ENCODE measurements at regions not wholly inside any gene's neighbourhood (a gene's known extent, or its start where the extent isn't known, plus 50 kb on each side); places are given as distances from the start of the nearest gene placed in this dataset.

DNA sequence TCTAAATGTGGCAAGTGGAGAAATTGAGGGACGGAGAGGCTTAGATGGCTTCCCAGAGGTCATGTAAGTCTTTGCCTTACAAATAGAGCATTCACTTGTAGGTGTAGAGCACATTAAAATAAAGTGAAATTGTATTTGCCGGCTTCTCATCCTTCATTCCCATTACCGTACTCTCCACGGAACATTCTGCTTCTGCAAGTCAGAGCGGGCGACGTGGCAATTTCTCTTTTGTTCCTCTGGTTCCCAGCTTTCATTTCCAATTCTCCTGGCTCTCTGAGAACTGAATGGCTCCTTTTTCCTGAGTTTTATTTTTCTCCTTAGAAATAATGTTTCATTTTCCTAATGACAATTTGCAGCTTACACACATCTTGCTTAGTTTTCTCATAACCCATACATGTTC, 51.3 kb upstream of the PFKP start:
- no peak for DNase-seq (ENCODE audit: low spot score)

- DNase-seq (ENCODE audit: low spot score): no peak
Observed at GRCh38 chr10:3014968-3015367, 52.4 kb upstream of the PFKP start.

DNA sequence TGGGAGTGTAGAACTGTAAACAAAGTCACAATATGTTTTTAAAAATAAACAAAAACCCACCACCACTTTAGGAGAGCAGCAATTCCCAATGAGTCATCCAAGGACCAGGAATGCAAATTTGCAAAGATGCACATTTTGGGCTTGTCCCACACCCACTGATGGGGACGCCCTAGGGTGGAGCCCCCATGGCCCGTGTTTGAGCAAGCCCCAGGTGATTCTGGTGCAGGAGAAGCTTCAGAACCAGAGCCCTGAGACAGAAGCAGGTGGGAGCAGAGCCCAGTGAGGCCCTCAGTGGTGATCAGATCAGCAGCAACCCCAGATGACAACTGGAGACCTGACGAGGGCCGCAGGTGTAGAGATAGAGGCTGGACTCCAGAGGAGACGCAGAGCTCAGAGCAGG, 55.1 kb upstream of the PFKP start:
- DNase-seq (ENCODE audit: low spot score): no peak

DNA sequence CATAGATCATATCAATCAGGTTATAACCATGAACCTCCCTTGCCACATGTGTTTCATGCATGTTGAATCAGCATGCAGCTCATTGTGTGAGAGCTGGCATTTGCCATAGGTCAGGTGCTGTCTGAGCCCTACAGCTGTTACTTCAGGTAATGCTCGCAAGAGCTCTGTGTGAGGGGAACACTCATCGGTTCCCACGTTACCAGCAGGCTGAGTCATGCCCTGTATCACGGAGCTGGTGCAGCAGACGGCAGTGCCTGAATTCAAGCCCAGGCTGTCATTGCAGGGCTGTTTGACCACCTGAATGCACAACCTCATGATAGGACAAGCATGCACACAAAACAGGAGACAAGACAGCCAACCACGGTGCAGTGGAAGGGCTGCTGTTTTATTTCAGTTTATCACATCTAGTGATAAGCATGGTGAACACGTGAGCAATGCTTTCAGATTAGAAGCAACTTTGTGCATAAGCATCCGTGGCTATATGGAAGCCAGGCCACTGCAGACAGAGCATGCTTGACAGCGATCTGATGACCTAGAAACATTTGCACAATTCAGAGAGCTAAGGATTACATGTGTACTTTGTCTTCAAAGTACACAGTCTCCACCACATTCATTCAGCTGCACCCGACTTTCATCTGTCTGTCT, 56.4 kb upstream of the PFKP start:
- peak; percentile 23 for DNase-seq (ENCODE audit: low spot score)

DNA sequence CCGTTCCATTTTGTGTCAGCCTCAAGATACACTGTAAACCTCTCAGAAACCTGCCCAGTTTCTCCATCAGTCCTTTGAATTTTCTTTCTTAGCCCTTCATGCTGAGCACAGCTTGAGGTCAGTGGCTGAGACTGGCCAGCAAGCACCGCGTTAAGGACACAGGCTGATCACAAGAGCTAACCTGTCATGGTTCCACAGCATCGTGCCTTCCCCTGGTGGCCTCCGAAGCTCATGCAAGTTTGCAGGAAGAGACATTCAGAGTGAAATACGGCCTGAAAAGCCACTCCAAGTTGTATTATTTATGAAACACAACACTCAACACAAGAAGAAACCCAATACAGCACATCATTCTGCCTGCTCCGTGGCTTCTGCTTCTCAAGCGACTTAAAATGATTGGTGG, 57.0 kb upstream of the PFKP start:
- no peak for DNase-seq (ENCODE audit: low spot score)

- no peak for DNase-seq (ENCODE audit: low spot score)
Observed at GRCh38 chr10:3009341-3009740, 58.0 kb upstream of the PFKP start.

- DNase-seq (ENCODE audit: low spot score): no peak
Observed at GRCh38 chr10:3008518-3009195, 58.7 kb upstream of the PFKP start.

- no peak for DNase-seq (ENCODE audit: low spot score)
Observed at GRCh38 chr10:3006607-3007006, 60.7 kb upstream of the PFKP start.

GRCh38 chr10:3006093-3006492, 61.3 kb upstream of the PFKP start:
- no peak for DNase-seq (ENCODE audit: low spot score)

DNA sequence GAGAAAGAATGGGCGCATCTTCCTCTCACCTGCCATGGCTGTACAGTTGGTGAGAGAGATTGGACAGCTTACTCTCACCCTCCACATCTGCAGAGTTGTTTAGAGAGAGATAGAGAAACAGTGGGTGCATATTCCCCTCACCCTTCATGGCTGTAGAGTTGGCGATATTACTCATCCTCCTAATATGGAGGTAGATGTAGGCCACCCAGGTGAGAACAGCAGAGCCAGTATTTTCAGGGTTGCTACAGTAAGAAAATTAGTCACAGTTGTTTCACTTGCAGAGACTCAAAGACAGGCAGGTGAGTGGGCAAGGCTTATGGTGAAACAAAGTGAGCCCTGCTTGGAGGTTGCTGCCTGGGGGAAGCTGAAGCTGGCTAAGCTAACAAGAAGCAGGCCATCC, 65.0 kb upstream of the PFKP start:
- DNase-seq (ENCODE audit: low spot score): no peak

GRCh38 chr10:3000048-3000447, 67.3 kb upstream of the PFKP start:
- DNase-seq (ENCODE audit: low spot score): no peak

- DNase-seq (ENCODE audit: low spot score): no peak
Observed at GRCh38 chr10:2994221-2994961, 73.0 kb upstream of the PFKP start.

- no peak for DNase-seq (ENCODE audit: low spot score)
Observed at GRCh38 chr10:2993636-2994035, 73.7 kb upstream of the PFKP start.

DNA sequence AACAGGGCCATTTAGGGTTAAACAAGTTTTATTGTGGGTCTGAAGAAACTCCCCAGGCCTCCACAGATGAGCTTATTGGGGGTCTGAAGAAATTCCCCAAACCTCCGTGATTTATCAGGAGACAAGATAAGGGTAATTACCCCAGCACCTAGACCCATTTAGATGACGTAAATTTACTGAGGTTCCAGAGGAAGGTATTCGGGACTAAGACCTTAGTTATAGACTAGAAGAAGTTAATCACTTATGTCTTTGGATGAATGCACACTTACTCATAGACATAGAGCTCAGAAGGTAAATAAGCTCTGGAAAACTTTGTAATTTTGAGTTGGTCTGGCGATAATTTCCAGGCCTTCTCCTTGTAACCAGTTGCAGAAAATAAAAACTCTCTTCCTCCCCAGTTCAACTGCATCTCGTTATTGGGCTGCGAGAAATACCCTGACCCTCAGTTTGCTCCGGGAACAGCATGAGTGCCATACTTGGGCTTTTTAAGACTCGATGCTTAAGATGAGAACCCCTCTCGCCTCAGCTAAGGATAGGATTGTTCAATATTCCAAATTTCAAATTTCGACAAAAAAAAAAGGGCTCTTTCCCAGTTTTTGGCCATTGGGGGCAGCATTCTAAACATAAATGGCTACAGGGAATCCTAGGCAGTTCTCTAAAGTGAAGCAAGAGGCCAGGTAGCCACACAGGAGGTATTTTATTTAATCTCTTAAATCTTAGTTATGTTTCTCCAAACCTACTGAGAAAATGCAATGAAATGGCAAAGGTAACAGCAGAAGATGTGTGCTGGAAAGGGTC, 74.7 kb upstream of the PFKP start:
- DNase-seq (ENCODE audit: low spot score): no peak

DNA sequence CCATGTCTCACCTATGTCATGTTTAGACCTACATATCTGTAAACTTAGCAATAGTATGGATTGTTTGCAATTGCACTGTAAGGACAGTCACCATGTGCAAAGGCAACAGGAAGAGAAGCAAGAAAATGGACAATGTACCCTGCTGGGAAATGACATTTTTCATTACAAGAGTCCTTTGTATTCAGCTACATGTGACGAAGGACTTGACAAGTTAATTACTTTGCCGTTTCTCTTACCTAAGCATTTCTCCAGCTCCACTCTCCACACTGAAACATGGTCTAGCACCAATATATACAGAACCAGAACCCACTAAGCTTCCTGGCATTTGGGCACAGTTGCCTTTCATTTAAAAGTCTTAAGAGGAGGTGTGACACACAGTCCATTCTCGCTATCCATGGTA, 76.6 kb upstream of the PFKP start:
- DNase-seq (ENCODE audit: low spot score): no peak

- no peak for DNase-seq (ENCODE audit: low spot score)
Observed at GRCh38 chr10:2989292-2989947, 77.9 kb upstream of the PFKP start.

DNA sequence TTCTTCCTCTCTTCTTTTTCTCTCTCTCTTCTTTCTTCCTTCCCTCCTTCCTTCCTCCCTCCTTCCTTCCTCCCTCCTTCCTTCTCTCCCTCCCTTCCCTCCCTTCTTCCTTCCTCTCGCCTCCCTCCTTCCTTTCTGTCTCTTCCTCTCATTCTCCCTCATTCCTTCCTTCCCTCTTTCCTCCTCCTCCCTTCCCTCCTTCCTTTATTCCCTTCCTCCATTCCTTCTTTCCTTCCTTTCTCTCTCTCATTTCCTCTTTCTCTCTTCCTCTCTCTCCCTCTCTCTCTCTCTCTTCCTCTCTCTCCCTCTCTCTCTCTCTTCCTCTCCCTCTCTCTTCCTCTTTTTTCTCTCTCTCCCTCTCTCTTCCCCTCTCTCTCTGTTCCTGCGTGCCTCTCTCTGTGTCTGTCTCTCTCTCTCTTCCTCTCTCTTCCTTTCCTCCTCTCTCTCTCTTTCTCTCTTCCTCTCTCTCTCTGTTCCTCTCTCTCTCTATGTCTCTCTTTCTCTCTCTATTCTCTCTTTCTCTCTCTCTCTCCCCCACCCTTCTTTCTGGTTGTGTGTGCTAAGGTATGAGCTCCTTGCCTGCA, 80.1 kb upstream of the PFKP start:
- no peak for DNase-seq (ENCODE audit: low spot score)

- DNase-seq (ENCODE audit: low spot score): no peak
Observed at GRCh38 chr10:2986391-2986801, 81.0 kb upstream of the PFKP start.

DNA sequence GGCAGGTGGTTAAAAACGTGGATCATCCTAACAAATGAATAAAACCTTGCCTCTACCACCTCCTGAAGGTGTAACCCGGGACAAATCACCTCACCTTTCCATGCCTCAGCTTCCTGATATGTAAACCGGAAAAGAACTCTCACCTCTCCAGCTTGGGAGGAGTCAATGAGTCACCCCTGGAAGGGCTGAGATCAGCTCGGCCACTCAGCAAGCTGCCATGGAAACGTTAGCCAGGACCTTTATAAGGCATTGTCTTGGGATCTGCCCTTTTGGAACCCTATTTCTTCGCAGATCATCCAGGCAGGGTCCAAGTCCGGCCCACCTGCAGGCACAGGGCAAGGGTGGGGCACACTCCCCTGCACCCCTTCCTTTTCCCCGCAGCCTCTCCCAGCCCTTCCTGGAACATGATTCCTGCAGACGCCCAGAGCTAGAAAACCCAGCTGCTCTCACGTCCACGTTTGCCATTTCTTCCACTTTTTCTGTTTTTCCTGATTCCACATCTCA, 81.6 kb upstream of the PFKP start:
- peak; percentile 79 for DNase-seq (ENCODE audit: low spot score)

DNA sequence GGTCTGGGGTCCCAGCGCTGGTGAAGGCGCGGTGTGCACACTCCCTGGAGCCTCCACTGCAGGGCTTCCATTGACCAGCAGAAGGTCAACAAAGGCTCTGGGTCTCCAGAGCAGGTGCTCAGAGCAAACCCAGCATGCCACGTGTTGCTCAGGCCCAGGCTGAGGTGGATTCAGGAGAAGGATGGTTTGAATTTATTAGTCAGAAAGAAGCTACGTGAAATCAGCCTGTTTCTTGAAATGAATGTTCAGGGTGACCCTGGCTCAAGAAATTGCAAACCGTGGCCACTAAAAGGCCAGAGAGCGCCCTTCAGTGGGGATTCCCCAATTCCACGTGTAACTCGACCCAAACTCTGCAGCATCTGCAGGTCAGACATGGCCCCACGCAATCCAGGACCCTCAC, 82.7 kb upstream of the PFKP start:
- DNase-seq (ENCODE audit: low spot score): no peak

DNA sequence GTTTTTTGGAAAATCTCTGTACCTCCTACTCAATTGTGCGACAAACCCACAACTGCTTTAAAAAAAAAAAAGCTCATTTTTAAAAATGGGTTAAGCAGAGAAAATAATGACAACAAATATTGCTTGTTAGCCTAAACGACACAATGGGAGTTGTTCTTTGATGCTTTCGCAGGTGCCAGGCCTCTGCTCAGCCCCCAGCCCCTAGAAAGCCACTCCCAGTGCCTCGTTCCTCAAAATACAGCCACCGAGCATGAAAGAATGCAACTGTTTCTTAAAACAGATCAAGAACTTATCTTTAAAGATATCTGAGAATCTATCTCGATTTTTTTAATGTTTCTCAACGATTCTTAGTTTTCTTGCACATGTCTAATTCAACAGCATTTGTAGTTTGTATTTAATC, 85.2 kb upstream of the PFKP start:
- no peak for DNase-seq (ENCODE audit: low spot score)

Data from A172 (cell line).